ENCODE measurements at regions not wholly inside any gene's neighbourhood (a gene's known extent, or its start where the extent isn't known, plus 50 kb on each side); places are given as distances from the start of the nearest gene placed in this dataset.

DNA sequence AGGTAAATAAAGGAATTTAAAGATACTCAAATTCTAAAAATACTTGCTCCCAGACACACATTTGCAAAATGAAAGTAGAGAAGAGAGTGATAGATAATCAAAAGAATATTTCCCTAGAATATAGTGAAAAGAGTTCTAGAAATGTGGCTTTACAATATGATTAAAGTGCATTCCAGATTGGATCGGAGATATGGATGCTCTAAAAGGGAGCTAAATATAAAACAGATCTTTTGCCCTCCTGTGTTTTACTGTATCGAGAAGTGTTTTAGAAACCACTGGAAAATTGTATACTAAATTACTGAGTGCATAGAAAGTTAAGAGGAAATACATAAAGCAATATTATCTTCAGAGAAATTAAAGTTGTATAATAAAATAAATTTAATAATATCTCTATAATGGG is 1392.0 kb downstream of the TECRL start:
- TF ChIP-seq, protein P1, sequence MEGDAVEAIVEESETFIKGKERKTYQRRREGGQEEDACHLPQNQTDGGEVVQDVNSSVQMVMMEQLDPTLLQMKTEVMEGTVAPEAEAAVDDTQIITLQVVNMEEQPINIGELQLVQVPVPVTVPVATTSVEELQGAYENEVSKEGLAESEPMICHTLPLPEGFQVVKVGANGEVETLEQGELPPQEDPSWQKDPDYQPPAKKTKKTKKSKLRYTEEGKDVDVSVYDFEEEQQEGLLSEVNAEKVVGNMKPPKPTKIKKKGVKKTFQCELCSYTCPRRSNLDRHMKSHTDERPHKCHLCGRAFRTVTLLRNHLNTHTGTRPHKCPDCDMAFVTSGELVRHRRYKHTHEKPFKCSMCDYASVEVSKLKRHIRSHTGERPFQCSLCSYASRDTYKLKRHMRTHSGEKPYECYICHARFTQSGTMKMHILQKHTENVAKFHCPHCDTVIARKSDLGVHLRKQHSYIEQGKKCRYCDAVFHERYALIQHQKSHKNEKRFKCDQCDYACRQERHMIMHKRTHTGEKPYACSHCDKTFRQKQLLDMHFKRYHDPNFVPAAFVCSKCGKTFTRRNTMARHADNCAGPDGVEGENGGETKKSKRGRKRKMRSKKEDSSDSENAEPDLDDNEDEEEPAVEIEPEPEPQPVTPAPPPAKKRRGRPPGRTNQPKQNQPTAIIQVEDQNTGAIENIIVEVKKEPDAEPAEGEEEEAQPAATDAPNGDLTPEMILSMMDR (IDR thresholded peaks at IDR 0.05), result no peak
- TF ChIP-seq POLR2A (IDR thresholded peaks at IDR 0.05) (no peak), POLR2AphosphoS5 (IDR thresholded peaks at IDR 0.05) (no peak)

All from prostate gland (tissue), 2 donors.